Fibroblast of lung (primary cell): ENCODE measurements at regions not wholly inside any gene's neighbourhood (a gene's known extent, or its start where the extent isn't known, plus 50 kb on each side); places are given as distances from the start of the nearest gene placed in this dataset.
"Not testable (repeated sequence)": the region's sequence is repeated elsewhere in the genome, so short reads cannot be mapped to it uniquely, and the experiment has no call there.

Source experiments
- CTCF ChIP-seq, 2 donors: IDR thresholded peaks in 1 of 2; conservative IDR thresholded peaks in 1 of 2; 1 replicate in 1 of 2; 2 replicates in 1 of 2; pipeline ENCODE4 v1.5.1; 2011 to 2012; ENCODE audit warnings: low read length in 2 of 2, control low read depth in 1 of 2, inconsistent platforms in 1 of 2, low read depth in 1 of 2, mild to moderate bottlenecking in 1 of 2
- EZH2 ChIP-seq: IDR thresholded peaks from 2 replicates; pipeline ENCODE4 v1.5.1; 2012; ENCODE audit warnings: low read length, control low read depth, mild to moderate bottlenecking; ENCODE audit errors: missing control alignments

GRCh38 chr20:26260925-26261324 is 564.3 kb upstream of the ZNF337 start:
- not testable (repeated sequence) for TF ChIP-seq EZH2; CTCF (conservative IDR thresholded peaks at IDR 0.05 in 1 of 2, IDR thresholded peaks at IDR 0.05 in 1 of 2; ENCODE audit: low read depth in 1 of 2, low read length in 2 of 2)
